ENCODE measurements at regions not wholly inside any gene's neighbourhood (a gene's known extent, or its start where the extent isn't known, plus 50 kb on each side); places are given as distances from the start of the nearest gene placed in this dataset.

GRCh38 chr22:27542602-27543001 is 259.0 kb downstream of the MN1 start:
- TF ChIP-seq CTCF (conservative IDR thresholded peaks at IDR 0.05; ENCODE audit: low read depth, low read length) (no peak), EZH2 (IDR thresholded peaks at IDR 0.05; ENCODE audit: borderline replicate concordance, low read depth, low read length, poor library complexity, severe bottlenecking) (no peak)

Data from A673 (cell line).